ENCODE measurements at regions not wholly inside any gene's neighbourhood (a gene's known extent, or its start where the extent isn't known, plus 50 kb on each side); places are given as distances from the start of the nearest gene placed in this dataset.

DNA sequence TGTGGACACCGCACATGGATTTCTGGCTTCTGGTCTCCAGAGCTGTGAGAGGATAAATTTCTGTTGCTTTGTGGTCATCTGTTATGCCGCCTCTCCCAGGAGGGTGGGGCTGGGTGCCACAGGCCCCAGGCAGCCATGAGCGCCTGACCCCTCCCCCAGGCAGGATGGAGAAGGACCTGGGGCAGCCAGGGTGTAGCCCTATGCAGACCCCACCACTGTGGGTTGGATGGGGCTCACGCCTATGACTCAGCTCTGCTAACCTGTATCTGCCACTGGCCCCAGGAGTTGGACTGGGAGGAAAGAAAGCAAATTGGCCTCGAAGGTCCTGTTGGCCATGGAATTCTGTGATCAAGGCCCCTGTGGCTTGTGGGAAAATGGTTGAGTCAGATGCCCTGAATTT, 1351.1 kb downstream of the BRD1 start (continued):
- TF ChIP-seq MYC (CRISPR knock-in tag; IDR thresholded peaks at IDR 0.05; ENCODE audit: borderline replicate concordance), result no peak

DNA sequence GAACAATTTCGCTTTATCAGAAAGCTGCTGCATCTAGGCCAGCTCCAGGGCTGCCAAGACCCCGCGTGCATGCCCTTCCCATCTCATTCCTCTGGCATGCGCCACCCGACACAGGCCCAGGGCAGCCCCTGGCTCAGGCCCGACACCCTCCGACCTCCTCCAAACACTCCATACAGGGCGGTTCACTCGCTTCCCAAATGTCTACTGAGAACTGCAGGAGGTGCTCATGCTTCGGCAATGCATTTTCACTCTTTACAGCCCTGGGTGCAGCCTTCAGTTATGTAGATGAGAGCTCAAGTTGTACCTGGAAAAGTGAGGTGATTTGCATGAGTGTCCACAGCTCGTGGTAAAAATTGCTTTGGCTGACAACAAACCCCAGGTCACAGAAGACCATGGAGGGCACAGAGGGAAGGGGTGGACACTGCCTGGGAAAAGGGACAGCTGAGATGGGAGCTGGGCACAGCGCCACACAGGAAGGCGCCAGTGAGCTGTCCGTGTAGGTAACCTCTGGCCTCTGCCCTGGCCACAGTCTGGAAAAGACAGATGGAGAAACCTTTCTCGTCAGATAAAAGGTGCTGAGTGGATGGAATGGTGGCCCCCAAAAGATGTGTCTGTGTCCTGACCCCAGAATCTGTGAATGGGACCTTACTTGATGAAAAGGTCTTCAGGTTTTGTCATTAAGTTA, 1351.9 kb downstream of the BRD1 start:
- no peaks in the 10 kb centered on the region for H3K9me3 ChIP-seq (ENCODE audit: low read length)
- H3K27ac ChIP-seq (ENCODE audit: extremely low read length, insufficient read depth, low read length), result no peak overlapping the region
- no peak for ATAC-seq
- H3K27me3 ChIP-seq (ENCODE audit: control insufficient read depth in 1 of 2, insufficient read depth in 2 of 2, low read length in 2 of 2), result peaks cover 5 to 50% of the 10 kb centered on the region in 2 experiments; a peak in 4 of 5 replicates
- TF ChIP-seq NR2F2 (IDR thresholded peaks at IDR 0.05; ENCODE audit: borderline replicate concordance, low read depth) (no peak), RXRB (CRISPR knock-in tag; IDR thresholded peaks at IDR 0.05; ENCODE audit: borderline replicate concordance) (no peak), ZNF292 (CRISPR knock-in tag; IDR thresholded peaks at IDR 0.05; ENCODE audit: borderline replicate concordance, low read depth) (no peak), HNRNPL (IDR thresholded peaks at IDR 0.05; ENCODE audit: low read depth, low read length) (no peak), ZNF841 (CRISPR knock-in tag; IDR thresholded peaks at IDR 0.05; ENCODE audit: borderline replicate concordance) (no peak), PAWR (CRISPR knock-in tag; IDR thresholded peaks at IDR 0.05; ENCODE audit: borderline replicate concordance) (no peak), MED1 (CRISPR knock-in tag; IDR thresholded peaks at IDR 0.05) (no peak), MIXL1 (CRISPR knock-in tag; IDR thresholded peaks at IDR 0.05) (no peak), ISL2 (CRISPR knock-in tag; IDR thresholded peaks at IDR 0.05) (no peak), ZNF816 (CRISPR knock-in tag; IDR thresholded peaks at IDR 0.05; ENCODE audit: borderline replicate concordance) (no peak), ZNF432 (CRISPR knock-in tag; IDR thresholded peaks at IDR 0.05; ENCODE audit: borderline replicate concordance) (no peak)
- TF ChIP-seq, protein P1, sequence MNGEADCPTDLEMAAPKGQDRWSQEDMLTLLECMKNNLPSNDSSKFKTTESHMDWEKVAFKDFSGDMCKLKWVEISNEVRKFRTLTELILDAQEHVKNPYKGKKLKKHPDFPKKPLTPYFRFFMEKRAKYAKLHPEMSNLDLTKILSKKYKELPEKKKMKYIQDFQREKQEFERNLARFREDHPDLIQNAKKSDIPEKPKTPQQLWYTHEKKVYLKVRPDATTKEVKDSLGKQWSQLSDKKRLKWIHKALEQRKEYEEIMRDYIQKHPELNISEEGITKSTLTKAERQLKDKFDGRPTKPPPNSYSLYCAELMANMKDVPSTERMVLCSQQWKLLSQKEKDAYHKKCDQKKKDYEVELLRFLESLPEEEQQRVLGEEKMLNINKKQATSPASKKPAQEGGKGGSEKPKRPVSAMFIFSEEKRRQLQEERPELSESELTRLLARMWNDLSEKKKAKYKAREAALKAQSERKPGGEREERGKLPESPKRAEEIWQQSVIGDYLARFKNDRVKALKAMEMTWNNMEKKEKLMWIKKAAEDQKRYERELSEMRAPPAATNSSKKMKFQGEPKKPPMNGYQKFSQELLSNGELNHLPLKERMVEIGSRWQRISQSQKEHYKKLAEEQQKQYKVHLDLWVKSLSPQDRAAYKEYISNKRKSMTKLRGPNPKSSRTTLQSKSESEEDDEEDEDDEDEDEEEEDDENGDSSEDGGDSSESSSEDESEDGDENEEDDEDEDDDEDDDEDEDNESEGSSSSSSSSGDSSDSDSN (CRISPR knock-in tag; IDR thresholded peaks at IDR 0.05), result no peak
- TF ChIP-seq, protein P2, sequence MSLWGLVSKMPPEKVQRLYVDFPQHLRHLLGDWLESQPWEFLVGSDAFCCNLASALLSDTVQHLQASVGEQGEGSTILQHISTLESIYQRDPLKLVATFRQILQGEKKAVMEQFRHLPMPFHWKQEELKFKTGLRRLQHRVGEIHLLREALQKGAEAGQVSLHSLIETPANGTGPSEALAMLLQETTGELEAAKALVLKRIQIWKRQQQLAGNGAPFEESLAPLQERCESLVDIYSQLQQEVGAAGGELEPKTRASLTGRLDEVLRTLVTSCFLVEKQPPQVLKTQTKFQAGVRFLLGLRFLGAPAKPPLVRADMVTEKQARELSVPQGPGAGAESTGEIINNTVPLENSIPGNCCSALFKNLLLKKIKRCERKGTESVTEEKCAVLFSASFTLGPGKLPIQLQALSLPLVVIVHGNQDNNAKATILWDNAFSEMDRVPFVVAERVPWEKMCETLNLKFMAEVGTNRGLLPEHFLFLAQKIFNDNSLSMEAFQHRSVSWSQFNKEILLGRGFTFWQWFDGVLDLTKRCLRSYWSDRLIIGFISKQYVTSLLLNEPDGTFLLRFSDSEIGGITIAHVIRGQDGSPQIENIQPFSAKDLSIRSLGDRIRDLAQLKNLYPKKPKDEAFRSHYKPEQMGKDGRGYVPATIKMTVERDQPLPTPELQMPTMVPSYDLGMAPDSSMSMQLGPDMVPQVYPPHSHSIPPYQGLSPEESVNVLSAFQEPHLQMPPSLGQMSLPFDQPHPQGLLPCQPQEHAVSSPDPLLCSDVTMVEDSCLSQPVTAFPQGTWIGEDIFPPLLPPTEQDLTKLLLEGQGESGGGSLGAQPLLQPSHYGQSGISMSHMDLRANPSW (CRISPR knock-in tag; IDR thresholded peaks at IDR 0.05; ENCODE audit: borderline replicate concordance), result no peak
- TF ChIP-seq, protein P3, sequence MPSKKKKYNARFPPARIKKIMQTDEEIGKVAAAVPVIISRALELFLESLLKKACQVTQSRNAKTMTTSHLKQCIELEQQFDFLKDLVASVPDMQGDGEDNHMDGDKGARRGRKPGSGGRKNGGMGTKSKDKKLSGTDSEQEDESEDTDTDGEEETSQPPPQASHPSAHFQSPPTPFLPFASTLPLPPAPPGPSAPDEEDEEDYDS (CRISPR knock-in tag; IDR thresholded peaks at IDR 0.05), result no peak
- TF ChIP-seq, protein P4, sequence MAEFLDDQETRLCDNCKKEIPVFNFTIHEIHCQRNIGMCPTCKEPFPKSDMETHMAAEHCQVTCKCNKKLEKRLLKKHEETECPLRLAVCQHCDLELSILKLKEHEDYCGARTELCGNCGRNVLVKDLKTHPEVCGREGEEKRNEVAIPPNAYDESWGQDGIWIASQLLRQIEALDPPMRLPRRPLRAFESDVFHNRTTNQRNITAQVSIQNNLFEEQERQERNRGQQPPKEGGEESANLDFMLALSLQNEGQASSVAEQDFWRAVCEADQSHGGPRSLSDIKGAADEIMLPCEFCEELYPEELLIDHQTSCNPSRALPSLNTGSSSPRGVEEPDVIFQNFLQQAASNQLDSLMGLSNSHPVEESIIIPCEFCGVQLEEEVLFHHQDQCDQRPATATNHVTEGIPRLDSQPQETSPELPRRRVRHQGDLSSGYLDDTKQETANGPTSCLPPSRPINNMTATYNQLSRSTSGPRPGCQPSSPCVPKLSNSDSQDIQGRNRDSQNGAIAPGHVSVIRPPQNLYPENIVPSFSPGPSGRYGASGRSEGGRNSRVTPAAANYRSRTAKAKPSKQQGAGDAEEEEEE (CRISPR knock-in tag; IDR thresholded peaks at IDR 0.05; ENCODE audit: borderline replicate concordance), result no peak
- intact Hi-C loops (cut with micrococcal nuclease; ENCODE audit: unreplicated experiment), result no loop called here
- in situ Hi-C loops (cut with HindIII; ENCODE audit: extremely low pct_ligation_motif_present, low pct_unique_long_range_greater_than_20kb), result loop anchor here (10.0 to 25.0 kb wide), 2 partner anchors 61 to 1264 kb away; no protein-coding TSS in a partner anchor
- no peak for FAIRE-seq
- ChIA-PET POLR2A (no interaction called here), CTCF (ENCODE audit: low intra/inter-chr PET ratio, low total read pairs) (no interaction called here)
- no peak overlapping the region for H2AFZ ChIP-seq (ENCODE audit: low read length)
- no peak overlapping the region for H3K4me3 ChIP-seq (replicated peaks in 1 of 3; ENCODE audit: insufficient read depth in 1 of 3, low read depth in 2 of 3, low read length in 3 of 3)
- H3K36me3 ChIP-seq (replicated peaks in 1 of 2; ENCODE audit: control insufficient read depth in 1 of 2, insufficient read depth in 2 of 2, low read length in 2 of 2), result no peaks in the 10 kb centered on the region
- no peaks in the 10 kb centered on the region for H4K20me1 ChIP-seq (ENCODE audit: insufficient read depth, low read length)
- BruUV-seq (replicated peaks), result no TSS peak
- DNase-seq (ENCODE audit: low spot score), result no peak
- H3K4me2 ChIP-seq (ENCODE audit: low read depth, low read length), result no peak overlapping the region
- H3K79me2 ChIP-seq (ENCODE audit: insufficient read depth, low read length), result no peaks in the 10 kb centered on the region
- H3K9ac ChIP-seq (ENCODE audit: insufficient read depth, low read depth, low read length), result no peak overlapping the region
- WGBS (ENCODE audit: low lambda C conversion rate), result 29% methylated on average over 8 of the region's 15 CpGs
- no peaks in the 10 kb centered on the region for H3K4me1 ChIP-seq (ENCODE audit: insufficient read depth, low read length)

All from HepG2 (cell line).